Neural cell (in vitro differentiated cells): ENCODE measurements at regions not wholly inside any gene's neighbourhood (a gene's known extent, or its start where the extent isn't known, plus 50 kb on each side); places are given as distances from the start of the nearest gene placed in this dataset.

Experiments used
- H2AFZ ChIP-seq: fragments of 200-600, 300-800 bp; sonication (generic), shearing (Covaris generic); 2 replicates; pipeline ENCODE4 v1.6.0; 2014; ENCODE audit warnings: low read depth, mild to moderate bottlenecking, antibody characterized with exemption, low read length, moderate library complexity
- H3F3A ChIP-seq: fragments of 200-600 bp; shearing (Covaris generic); 2 replicates; pipeline ENCODE4 v1.6.1; 2016; ENCODE audit warnings: mild to moderate bottlenecking, moderate library complexity, mixed read lengths, antibody characterized with exemption, low read length; ENCODE audit not compliant: insufficient read depth, poor library complexity, severe bottlenecking
- H3K27ac ChIP-seq: fragments of 200-600, 300-800 bp; sonication (generic), shearing (Covaris generic); 2 replicates; pipeline ENCODE4 v1.5.1; 2014; ENCODE audit warnings: mild to moderate bottlenecking, low read length, moderate library complexity
- H3K27me3 ChIP-seq: fragments of 300-800, 200-600 bp; sonication (generic), shearing (Covaris generic); 2 replicates; pipeline ENCODE4 v1.6.0; 2014; ENCODE audit warnings: mild to moderate bottlenecking, low read depth, low read length, moderate library complexity; ENCODE audit not compliant: insufficient read depth
- H3K36me3 ChIP-seq: fragments of 300-800, 200-600 bp; sonication (generic), shearing (Covaris generic); 2 replicates; pipeline ENCODE4 v1.5.1; 2014; ENCODE audit warnings: mild to moderate bottlenecking, antibody characterized with exemption, low read length, moderate library complexity; ENCODE audit not compliant: insufficient read depth
- H3K4me2 ChIP-seq: fragments of 300-800, 200-600 bp; sonication (generic), shearing (Covaris generic); 2 replicates; pipeline ENCODE4 v1.6.0; 2014; ENCODE audit warnings: mild to moderate bottlenecking, low read length
- H3K4me3 ChIP-seq: fragments of 300-800, 200-600 bp; sonication (generic), shearing (Covaris generic); 2 replicates; pipeline ENCODE4 v1.5.1; 2014; ENCODE audit warnings: mild to moderate bottlenecking, low read length, moderate library complexity
- H3K79me2 ChIP-seq: fragments of 200-600 bp; shearing (Covaris generic); replicated peaks from 2 replicates; pipeline ENCODE4 v1.6.0; 2014; ENCODE audit warnings: mild to moderate bottlenecking, low read length, moderate library complexity; ENCODE audit not compliant: insufficient read depth
- H3K9ac ChIP-seq: fragments of 300-800, 200-600 bp; sonication (generic), shearing (Covaris generic); 2 replicates; pipeline ENCODE4 v1.6.1; 2016; ENCODE audit warnings: mild to moderate bottlenecking, low read length, mixed read lengths
- H3K9me2 ChIP-seq: fragments of 200-600 bp; shearing (Covaris generic); 2 replicates; pipeline ENCODE4 v1.6.1; 2016; ENCODE audit warnings: mild to moderate bottlenecking, low read length, mixed read lengths; ENCODE audit not compliant: insufficient read depth
- H3K9me3 ChIP-seq: fragments of 200-600, 300-800 bp; sonication (generic), shearing (Covaris generic); 2 replicates; pipeline ENCODE4 v1.6.1; 2016; ENCODE audit warnings: mild to moderate bottlenecking, mixed run types, low read length, moderate library complexity, mixed read lengths
- H4K20me1 ChIP-seq: fragments of 200-600 bp; shearing (Covaris generic); 2 replicates; pipeline ENCODE4 v1.6.1; 2016; ENCODE audit warnings: mild to moderate bottlenecking, mixed run types; ENCODE audit not compliant: insufficient read depth
- EP300 ChIP-seq: fragments of 450-650 bp; conservative IDR thresholded peaks from 2 replicates; pipeline ENCODE4 v1.6.1; 2014; ENCODE audit warnings: antibody characterized with exemption, mild to moderate bottlenecking, moderate library complexity; ENCODE audit not compliant: poor library complexity, severe bottlenecking
- EZH2 ChIP-seq: fragments of 200-600, 300-800 bp; shearing (Covaris generic), sonication (generic); IDR thresholded peaks from 2 replicates; pipeline ENCODE4 v1.6.1; 2014; ENCODE audit warnings: antibody characterized with exemption, low read length, borderline replicate concordance, mild to moderate bottlenecking; ENCODE audit not compliant: insufficient read depth, poor library complexity, severe bottlenecking
- MXI1 ChIP-seq: fragments of 450-650 bp; conservative IDR thresholded peaks from 2 replicates; pipeline ENCODE4 v1.6.1; 2014; ENCODE audit warnings: antibody characterized with exemption, mild to moderate bottlenecking; ENCODE audit not compliant: poor library complexity, severe bottlenecking
- POLR2AphosphoS5 ChIP-seq: IDR thresholded peaks from 2 replicates; pipeline ENCODE4 v1.6.1; 2012
- RAD21 ChIP-seq: fragments of 450-650 bp; conservative IDR thresholded peaks from 2 replicates; pipeline ENCODE4 v1.6.1; 2014; ENCODE audit warnings: antibody characterized with exemption, mild to moderate bottlenecking, moderate library complexity
- SMC3 ChIP-seq: fragments of 450-650 bp; conservative IDR thresholded peaks from 2 replicates; pipeline ENCODE4 v1.6.1; 2014; ENCODE audit warnings: antibody characterized with exemption, mild to moderate bottlenecking, moderate library complexity; ENCODE audit not compliant: poor library complexity
- TAF1 ChIP-seq: IDR thresholded peaks from 2 replicates; pipeline ENCODE4 v1.6.1; 2012; ENCODE audit warnings: low read depth
- TF ChIP-seq, protein P1 (sequence below): IDR thresholded peaks from 2 replicates; pipeline ENCODE4 v1.6.1; 2012; ENCODE audit warnings: borderline replicate concordance
- TF ChIP-seq, protein P2 (sequence below): fragments of 450-650 bp; IDR thresholded peaks from 2 replicates; pipeline ENCODE4 v1.5.1; 2014; ENCODE audit warnings: antibody characterized with exemption, mild to moderate bottlenecking, moderate library complexity; ENCODE audit not compliant: poor library complexity, severe bottlenecking

DNA sequence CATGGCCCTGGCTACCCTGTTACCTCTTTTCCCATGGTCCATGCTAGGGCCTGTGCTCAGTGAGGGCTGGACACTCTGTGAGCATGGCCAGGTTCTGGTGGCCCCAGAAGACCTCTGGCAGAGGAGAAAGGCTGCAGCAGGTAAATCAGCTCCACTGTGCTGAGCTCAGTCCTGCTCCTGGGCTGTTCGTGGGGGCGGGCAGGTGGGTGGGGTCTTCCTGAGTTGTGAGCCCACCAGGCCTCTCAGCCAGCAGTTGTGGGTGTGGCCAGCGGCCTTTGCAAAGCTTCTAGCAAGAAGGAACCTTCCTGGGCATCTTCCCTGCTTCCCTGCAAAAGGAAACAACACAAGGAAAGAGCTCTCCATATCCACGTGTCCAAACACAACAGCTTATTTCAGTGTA is 85.3 kb upstream of the STX18 start:
- Histone ChIP-seq H2AFZ (no peak overlapping the region), H3K9me3 (no peaks in the 10 kb centered on the region), H3K9ac (no peak overlapping the region), H3K4me3 (no peak overlapping the region), H3K36me3 (no peaks in the 10 kb centered on the region), H3K27ac (no peak overlapping the region), H3K4me2 (no peak overlapping the region), H3K27me3 (no peaks in the 10 kb centered on the region), H4K20me1 (no peaks in the 10 kb centered on the region), H3K79me2 (no peaks in the 10 kb centered on the region), H3F3A (no peaks in the 10 kb centered on the region), H3K9me2 (no peaks in the 10 kb centered on the region)
- TF ChIP-seq POLR2AphosphoS5: no peak
- TF ChIP-seq, protein P1, sequence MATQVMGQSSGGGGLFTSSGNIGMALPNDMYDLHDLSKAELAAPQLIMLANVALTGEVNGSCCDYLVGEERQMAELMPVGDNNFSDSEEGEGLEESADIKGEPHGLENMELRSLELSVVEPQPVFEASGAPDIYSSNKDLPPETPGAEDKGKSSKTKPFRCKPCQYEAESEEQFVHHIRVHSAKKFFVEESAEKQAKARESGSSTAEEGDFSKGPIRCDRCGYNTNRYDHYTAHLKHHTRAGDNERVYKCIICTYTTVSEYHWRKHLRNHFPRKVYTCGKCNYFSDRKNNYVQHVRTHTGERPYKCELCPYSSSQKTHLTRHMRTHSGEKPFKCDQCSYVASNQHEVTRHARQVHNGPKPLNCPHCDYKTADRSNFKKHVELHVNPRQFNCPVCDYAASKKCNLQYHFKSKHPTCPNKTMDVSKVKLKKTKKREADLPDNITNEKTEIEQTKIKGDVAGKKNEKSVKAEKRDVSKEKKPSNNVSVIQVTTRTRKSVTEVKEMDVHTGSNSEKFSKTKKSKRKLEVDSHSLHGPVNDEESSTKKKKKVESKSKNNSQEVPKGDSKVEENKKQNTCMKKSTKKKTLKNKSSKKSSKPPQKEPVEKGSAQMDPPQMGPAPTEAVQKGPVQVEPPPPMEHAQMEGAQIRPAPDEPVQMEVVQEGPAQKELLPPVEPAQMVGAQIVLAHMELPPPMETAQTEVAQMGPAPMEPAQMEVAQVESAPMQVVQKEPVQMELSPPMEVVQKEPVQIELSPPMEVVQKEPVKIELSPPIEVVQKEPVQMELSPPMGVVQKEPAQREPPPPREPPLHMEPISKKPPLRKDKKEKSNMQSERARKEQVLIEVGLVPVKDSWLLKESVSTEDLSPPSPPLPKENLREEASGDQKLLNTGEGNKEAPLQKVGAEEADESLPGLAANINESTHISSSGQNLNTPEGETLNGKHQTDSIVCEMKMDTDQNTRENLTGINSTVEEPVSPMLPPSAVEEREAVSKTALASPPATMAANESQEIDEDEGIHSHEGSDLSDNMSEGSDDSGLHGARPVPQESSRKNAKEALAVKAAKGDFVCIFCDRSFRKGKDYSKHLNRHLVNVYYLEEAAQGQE: no peak
- TF ChIP-seq TAF1: no peak
- TF ChIP-seq EZH2: no peak
- TF ChIP-seq EP300: no peak
- TF ChIP-seq SMC3: no peak
- TF ChIP-seq, protein P2, sequence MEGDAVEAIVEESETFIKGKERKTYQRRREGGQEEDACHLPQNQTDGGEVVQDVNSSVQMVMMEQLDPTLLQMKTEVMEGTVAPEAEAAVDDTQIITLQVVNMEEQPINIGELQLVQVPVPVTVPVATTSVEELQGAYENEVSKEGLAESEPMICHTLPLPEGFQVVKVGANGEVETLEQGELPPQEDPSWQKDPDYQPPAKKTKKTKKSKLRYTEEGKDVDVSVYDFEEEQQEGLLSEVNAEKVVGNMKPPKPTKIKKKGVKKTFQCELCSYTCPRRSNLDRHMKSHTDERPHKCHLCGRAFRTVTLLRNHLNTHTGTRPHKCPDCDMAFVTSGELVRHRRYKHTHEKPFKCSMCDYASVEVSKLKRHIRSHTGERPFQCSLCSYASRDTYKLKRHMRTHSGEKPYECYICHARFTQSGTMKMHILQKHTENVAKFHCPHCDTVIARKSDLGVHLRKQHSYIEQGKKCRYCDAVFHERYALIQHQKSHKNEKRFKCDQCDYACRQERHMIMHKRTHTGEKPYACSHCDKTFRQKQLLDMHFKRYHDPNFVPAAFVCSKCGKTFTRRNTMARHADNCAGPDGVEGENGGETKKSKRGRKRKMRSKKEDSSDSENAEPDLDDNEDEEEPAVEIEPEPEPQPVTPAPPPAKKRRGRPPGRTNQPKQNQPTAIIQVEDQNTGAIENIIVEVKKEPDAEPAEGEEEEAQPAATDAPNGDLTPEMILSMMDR: no peak
- TF ChIP-seq RAD21: no peak
- TF ChIP-seq MXI1: no peak

GRCh38 chr4:4625488-4625887 is 83.6 kb upstream of the STX18 start:
- H3K4me2 ChIP-seq: no peak overlapping the region

More at GRCh38 chr4:4625488-4625887, 83.6 kb upstream of the STX18 start:
- no peak overlapping the region for H2AFZ ChIP-seq
- H3K9me3 ChIP-seq: no peaks in the 10 kb centered on the region
- TF ChIP-seq POLR2AphosphoS5 (no peak), EZH2 (no peak), TAF1 (no peak), MXI1 (no peak), EP300 (no peak), SMC3 (no peak), RAD21 (no peak)
- TF ChIP-seq, protein P2: no peak
- TF ChIP-seq, protein P1: no peak
- H3K36me3 ChIP-seq: no peaks in the 10 kb centered on the region
- no peaks in the 10 kb centered on the region for H3K9me2 ChIP-seq
- H3K4me3 ChIP-seq: no peak overlapping the region
- no peaks in the 10 kb centered on the region for H3K27me3 ChIP-seq
- no peak overlapping the region for H3K27ac ChIP-seq
- no peaks in the 10 kb centered on the region for H3F3A ChIP-seq
- H3K9ac ChIP-seq: no peak overlapping the region
- H3K79me2 ChIP-seq: no peaks in the 10 kb centered on the region
- H4K20me1 ChIP-seq: no peaks in the 10 kb centered on the region
